NCI-H748 treated with DMSO at 0.1 percent for 48 hours (cell line): ENCODE measurements at regions not wholly inside any gene's neighbourhood (a gene's known extent, or its start where the extent isn't known, plus 50 kb on each side); places are given as distances from the start of the nearest gene placed in this dataset.

Experiments used
- DNase-seq: peaks from one replicate; lab custom pipeline; 2025; lab: John Stamatoyannopoulos, UW

DNA sequence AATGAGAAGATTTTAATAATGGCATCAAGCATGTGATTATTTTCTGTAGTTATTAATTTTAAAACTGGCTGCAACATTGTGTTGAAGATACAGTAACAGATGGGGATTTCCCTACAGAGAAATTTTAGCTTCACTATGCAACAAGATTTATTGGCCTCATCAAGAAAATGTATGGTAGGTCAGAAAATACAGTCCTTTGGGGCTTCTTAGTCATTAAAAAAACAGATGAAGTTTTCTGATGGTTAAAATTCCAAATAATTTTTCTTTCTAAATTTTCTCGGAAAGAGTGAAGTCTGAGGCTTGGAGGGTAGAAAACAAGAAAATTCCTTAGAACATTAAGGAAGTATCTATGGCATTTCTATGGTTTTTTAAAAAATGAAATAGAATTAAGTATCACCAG, 1790.8 kb upstream of the PCDH20 start:
- DNase-seq, result no peak

DNA sequence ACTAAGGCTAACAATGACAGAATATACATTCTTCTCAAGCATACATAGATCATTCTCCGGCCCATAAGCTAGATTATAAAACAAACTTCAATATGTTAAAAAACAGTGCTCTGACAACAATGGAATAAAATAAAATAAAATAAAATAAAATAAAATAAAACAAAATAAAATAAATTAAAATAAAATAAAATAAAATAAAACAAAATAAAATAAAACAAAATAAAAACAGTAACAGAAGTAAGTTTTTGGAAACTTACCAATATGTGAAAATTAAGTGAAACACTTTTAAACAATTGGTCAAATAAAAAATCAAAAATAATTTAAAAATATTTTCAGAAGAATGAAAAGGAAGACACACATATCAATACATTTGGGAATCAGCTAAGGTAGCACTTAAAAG, 1785.8 kb upstream of the PCDH20 start:
- DNase-seq, result no peak

DNA sequence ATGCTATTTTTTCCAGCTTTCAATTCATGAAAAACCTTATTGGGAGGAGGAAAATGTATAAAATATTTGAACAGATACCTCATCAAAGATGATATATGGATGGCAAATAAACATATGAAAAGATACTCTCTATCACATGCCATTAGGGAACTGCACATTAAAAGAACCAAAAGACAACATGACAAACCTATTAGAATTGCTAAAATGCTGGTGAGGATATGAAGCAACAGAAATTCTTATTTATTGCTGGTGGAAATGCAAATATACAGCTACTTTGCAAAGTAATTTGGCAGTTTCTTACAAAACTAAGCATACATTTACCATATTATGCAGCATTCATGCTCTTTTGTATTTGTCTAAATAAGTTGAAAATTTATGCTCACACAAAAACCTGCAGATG, 1783.9 kb upstream of the PCDH20 start:
- DNase-seq, result no peak

- peak; percentile 72 for DNase-seq
These were observed 1782.4 kb upstream of the PCDH20 start for GRCh38 chr13:63198071-63198470.

DNA sequence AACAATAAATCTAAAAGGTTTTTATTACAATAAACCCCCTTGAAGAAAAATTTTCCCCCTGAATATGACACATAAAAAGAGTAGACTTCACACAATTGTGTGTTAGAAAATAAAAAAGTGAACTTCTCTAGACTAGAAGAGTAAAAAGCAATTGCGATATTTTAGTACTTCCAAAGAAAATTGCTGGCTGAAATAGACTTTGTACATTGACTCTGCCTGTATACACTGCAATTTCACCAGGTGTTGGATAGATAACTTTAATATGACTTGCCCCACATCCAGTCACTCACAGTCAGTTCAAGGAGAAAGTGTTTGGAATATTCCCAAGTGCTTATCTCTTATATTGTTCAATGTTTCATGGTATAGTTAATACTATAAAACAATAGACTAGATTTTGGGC, 1780.1 kb upstream of the PCDH20 start:
- DNase-seq, result no peak

- DNase-seq, result no peak
These were observed 1775.1 kb upstream of the PCDH20 start for GRCh38 chr13:63190742-63191141.

DNA sequence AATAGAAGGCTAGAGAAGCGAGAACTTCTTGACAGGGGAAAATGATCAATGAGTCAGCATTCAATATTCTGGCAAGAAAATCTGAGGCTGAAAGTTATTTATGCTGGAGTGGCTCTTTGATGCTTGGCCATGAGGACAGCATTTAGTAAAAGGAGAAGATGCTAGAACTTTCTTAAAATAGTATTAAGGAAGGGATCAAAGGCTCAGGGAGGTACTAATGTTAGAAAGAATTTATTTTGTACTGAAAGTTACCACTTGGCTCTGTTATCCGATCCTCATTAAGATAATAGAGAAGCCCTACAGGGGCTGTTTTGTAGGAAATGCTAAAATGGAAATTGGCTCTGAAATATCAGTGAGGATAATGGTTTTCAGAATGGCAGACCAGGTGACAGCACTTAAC, 1774.6 kb upstream of the PCDH20 start:
- DNase-seq, result peak; percentile 82

DNA sequence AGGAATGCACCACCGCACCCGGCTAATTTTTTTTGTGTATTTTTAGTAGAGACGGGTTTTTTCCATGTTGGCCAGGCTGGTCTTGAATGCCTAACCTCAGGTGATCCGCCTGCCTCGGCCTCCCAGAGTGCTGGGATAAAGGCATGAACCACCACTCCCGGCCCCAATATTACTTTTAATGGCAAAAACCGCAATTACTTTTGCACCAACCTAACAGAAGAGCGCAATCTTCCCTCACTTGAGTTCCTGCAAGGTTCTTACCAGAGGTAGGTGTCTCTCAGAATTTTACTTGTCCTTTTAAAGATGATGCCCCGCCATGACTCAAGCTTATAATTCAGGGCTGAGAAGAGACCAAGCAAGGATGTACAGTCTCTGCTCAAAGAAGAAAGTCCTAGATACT, 1774.1 kb upstream of the PCDH20 start:
- DNase-seq, result no peak

- no peak for DNase-seq
These were observed 1769.0 kb upstream of the PCDH20 start for GRCh38 chr13:63184693-63185092.

DNA sequence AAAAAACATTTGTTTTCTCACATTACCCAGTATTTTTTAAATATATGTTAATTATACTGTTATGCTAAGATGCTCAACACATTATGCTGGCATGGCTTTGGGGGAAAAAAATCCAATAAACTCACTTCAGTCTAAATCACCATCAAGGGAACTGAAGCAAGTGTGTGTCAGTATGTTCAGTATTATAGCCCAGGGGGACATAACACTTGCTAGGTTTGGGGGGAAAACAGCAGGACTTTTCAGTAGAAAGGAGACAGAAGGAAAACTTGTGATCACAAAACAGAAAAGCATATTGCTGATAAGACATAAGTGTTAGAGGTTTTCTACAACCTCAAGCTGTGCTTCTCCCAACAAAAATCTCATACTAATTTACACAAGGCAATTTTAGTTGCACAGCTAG, 1759.9 kb upstream of the PCDH20 start:
- no peak for DNase-seq

- DNase-seq, result no peak
These were observed 1752.2 kb upstream of the PCDH20 start for GRCh38 chr13:63167699-63168337.

- no peak for DNase-seq
These were observed 1750.7 kb upstream of the PCDH20 start for GRCh38 chr13:63166345-63166744.

DNA sequence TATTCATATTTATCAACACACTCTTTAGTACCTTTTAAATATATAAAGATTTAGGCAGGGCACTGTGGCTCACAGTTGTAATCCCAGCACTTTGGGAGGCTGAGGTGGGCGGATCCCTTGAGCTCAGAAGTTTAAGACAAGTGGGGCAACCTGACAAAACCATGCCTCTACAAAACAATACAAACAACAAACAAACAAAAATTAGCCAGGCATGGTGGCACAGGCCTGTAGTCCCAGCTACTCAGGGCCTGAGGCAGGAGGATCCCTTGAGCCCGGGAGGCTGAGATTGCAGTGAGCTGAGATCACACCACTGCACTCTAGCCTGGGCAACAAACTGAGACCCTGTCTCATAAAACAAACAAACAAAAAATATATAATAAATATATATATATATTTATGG, 1748.3 kb upstream of the PCDH20 start:
- no peak for DNase-seq

- DNase-seq, result no peak
These were observed 1745.6 kb upstream of the PCDH20 start for GRCh38 chr13:63161219-63161618.

DNA sequence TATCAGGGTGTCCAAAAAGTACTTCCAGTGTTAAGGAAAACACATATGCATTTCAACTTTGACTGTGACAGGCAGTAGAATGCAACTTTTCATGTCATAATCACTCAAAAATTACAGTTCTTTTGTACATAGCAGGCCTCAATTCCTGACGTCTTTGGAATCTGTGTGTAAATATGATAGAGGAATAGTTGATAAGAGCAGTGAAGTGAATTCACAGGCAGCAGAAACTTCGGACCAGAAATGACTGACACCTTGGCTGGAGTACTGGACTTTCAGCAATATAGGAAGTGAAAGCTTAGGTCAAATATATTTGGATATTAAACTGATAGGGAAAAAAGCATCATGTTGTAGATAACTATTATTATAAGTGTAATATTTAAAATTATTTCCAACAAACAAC, 1741.2 kb upstream of the PCDH20 start:
- DNase-seq, result no peak

DNA sequence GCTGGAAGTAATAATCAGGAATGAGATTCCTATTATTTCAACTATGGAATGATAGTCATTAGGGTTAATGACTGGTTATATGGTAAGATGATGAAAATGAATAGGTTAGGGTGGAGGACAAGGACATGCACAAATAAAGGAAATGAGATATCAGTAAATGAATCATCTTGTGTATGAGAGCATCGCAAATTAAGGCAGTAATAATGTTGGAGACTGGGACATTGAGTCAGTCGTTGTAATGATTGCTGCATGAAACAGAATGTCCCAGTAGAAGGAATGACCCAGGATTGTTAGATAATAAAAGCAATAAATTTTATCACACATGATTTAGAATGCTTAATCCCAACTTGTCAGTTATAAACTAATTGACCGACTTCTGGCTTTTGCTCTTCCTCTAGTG, 1733.7 kb upstream of the PCDH20 start:
- DNase-seq, result no peak

DNA sequence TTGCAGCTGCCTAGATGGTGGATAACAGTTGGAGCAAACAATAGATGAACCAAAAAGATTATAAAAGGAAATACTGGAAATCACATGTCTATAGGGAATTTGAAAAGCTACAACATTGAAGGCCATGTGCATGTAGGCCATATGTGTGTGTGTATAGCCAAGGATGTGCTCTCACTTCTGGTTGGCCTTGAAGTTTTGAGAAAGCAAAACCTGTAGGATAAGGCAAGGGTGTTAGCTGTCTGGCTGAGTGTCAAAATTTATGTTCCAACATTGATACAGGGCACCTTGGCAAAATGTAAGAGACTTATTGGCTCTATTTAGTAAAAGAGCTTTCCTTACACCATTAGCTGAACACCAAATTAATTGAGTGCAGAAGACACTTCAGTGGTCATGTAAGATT, 1723.6 kb upstream of the PCDH20 start:
- no peak for DNase-seq

GRCh38 chr13:63129995-63130394, 1714.3 kb upstream of the PCDH20 start:
- no peak for DNase-seq

- DNase-seq, result no peak
These were observed 1713.1 kb upstream of the PCDH20 start for GRCh38 chr13:63128716-63129115.

GRCh38 chr13:63124863-63125262, 1709.2 kb upstream of the PCDH20 start:
- DNase-seq, result peak; percentile 34

DNA sequence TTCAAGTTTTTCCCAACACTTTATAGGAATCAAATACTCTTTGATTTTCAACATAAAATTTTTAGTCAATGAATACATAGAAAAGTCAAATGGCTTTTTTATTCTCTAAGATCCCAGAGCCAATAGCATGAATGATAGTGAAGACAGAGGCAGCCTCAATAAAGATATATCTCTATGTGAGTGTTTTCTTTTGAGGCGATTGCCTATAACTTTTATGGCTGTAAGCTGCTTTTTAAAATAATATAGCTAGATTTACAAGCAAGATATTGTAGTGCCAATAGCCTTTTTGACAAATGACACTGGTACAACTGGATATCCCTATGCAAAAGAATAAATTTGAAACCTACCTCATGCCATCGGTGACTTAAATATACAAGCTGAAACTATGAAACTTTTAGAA, 1705.2 kb upstream of the PCDH20 start:
- DNase-seq, result no peak

GRCh38 chr13:63117710-63118109, 1702.1 kb upstream of the PCDH20 start:
- DNase-seq, result no peak

DNA sequence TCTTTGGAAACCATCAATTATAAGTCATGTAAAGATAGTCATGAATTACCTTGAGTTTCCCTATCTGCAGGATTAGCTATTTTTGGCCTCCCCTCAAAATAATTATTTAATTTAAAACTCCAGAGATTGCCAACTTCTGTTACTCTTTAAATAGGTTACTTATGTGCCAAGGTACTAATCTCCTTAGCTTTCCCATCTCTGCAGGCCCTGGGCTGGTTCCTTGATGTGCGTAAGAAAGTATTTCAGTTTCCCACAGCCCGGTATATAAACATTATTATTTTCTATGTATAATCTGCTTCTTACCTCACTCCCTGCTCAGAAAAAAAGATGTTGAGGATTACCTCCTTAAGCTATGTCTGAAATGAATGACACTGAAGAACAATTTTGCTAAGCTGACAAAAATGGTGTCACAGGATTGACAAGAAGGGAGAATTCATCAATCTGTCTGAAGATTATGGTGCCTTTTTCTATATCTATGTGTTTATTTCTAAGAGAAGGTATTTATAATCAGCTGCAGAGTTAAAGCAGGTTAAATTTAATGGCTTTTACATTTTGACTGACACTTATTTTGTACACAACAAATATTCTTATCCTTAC, 1697.2 kb upstream of the PCDH20 start:
- no peak for DNase-seq

- DNase-seq, result no peak
These were observed 1694.8 kb upstream of the PCDH20 start for GRCh38 chr13:63110466-63110865.
